ENCODE measurements at regions not wholly inside any gene's neighbourhood (a gene's known extent, or its start where the extent isn't known, plus 50 kb on each side); places are given as distances from the start of the nearest gene placed in this dataset.
A peak's percentile ranks its signal among the peaks of the same experiment; 100 is the strongest.

- TF ChIP-seq REST (IDR thresholded peaks at IDR 0.05; ENCODE audit: insufficient read depth in 1 of 2, low read depth in 2 of 2, low read length in 2 of 2) (peak in 1 of 2 experiments; percentile 65; a peak in 1 of 4 replicates), FOXP2 (optimal IDR thresholded peaks at IDR 0.05; ENCODE audit: borderline replicate concordance, extremely low read depth, extremely low read length, insufficient read depth) (no peak), SIN3A (IDR thresholded peaks at IDR 0.05; ENCODE audit: borderline replicate concordance, insufficient read depth, low read length) (no peak), TAF1 (IDR thresholded peaks at IDR 0.05; ENCODE audit: borderline replicate concordance, insufficient read depth, low read length) (no peak), POLR2AphosphoS5 (IDR thresholded peaks at IDR 0.05; ENCODE audit: low read depth, low read length) (no peak)
These were observed 74.3 kb upstream of the ARID2 start for GRCh38 chr12:45655186-45655585.

DNA sequence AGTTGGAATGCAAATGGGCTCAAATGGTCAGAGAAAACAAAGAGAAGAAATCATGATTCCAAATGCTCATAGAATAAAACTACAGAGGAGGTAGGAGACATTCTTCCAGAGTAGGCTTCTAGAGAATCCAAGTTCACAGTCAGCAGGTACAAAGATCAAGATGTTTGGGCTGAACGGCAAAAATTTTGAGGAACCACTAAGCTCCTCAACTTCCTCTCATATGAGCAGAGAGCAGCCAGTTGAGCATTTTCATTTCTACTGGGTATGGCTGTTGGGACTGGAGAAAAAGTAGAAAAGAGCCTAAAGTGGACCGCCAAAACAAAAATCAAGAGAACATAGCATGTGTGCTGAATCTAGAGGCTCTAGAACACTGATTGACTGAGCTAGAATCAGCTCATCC is 73.8 kb upstream of the ARID2 start:
- no peak for TF ChIP-seq POLR2AphosphoS5 (IDR thresholded peaks at IDR 0.05; ENCODE audit: low read depth, low read length)
- no peak for TF ChIP-seq FOXP2 (optimal IDR thresholded peaks at IDR 0.05; ENCODE audit: borderline replicate concordance, extremely low read depth, extremely low read length, insufficient read depth)
- no peak for TF ChIP-seq SIN3A (IDR thresholded peaks at IDR 0.05; ENCODE audit: borderline replicate concordance, insufficient read depth, low read length)
- TF ChIP-seq REST (IDR thresholded peaks at IDR 0.05; ENCODE audit: insufficient read depth in 1 of 2, low read depth in 2 of 2, low read length in 2 of 2): no peak
- no peak for TF ChIP-seq TAF1 (IDR thresholded peaks at IDR 0.05; ENCODE audit: borderline replicate concordance, insufficient read depth, low read length)

- TF ChIP-seq REST (IDR thresholded peaks at IDR 0.05; ENCODE audit: insufficient read depth in 1 of 2, low read depth in 2 of 2, low read length in 2 of 2): no peak
- TF ChIP-seq FOXP2 (optimal IDR thresholded peaks at IDR 0.05; ENCODE audit: borderline replicate concordance, extremely low read depth, extremely low read length, insufficient read depth): no peak
- TF ChIP-seq POLR2AphosphoS5 (IDR thresholded peaks at IDR 0.05; ENCODE audit: low read depth, low read length): no peak
- no peak for TF ChIP-seq TAF1 (IDR thresholded peaks at IDR 0.05; ENCODE audit: borderline replicate concordance, insufficient read depth, low read length)
- no peak for TF ChIP-seq SIN3A (IDR thresholded peaks at IDR 0.05; ENCODE audit: borderline replicate concordance, insufficient read depth, low read length)
These were observed 71.5 kb upstream of the ARID2 start for GRCh38 chr12:45658020-45658419.

GRCh38 chr12:45660330-45660729 is 69.2 kb upstream of the ARID2 start:
- TF ChIP-seq POLR2AphosphoS5 (IDR thresholded peaks at IDR 0.05; ENCODE audit: low read depth, low read length) (no peak), FOXP2 (optimal IDR thresholded peaks at IDR 0.05; ENCODE audit: borderline replicate concordance, extremely low read depth, extremely low read length, insufficient read depth) (no peak), REST (IDR thresholded peaks at IDR 0.05; ENCODE audit: insufficient read depth in 1 of 2, low read depth in 2 of 2, low read length in 2 of 2) (no peak), TAF1 (IDR thresholded peaks at IDR 0.05; ENCODE audit: borderline replicate concordance, insufficient read depth, low read length) (no peak), SIN3A (IDR thresholded peaks at IDR 0.05; ENCODE audit: borderline replicate concordance, insufficient read depth, low read length) (no peak)

DNA sequence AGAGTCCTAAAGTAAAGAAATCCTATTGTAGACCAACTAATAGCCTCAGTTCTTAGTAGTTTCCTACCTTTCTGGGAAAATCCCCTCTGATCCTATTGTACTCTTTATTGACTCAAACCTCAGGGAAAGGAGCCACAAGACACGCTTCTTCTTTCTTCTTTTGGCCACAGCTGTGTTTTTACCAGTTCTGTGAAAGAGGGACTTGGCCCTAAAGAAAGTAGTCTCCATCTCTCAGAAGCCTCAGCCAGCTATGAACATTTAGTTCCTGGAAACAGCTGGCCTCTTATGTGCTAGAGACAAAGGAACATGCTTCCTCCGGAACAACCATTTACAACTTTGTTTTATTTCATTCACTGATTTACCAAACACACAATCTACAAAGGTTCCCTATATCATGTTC is 66.1 kb upstream of the ARID2 start:
- TF ChIP-seq FOXP2 (optimal IDR thresholded peaks at IDR 0.05; ENCODE audit: borderline replicate concordance, extremely low read depth, extremely low read length, insufficient read depth) (no peak), TAF1 (IDR thresholded peaks at IDR 0.05; ENCODE audit: borderline replicate concordance, insufficient read depth, low read length) (no peak), REST (IDR thresholded peaks at IDR 0.05; ENCODE audit: insufficient read depth in 1 of 2, low read depth in 2 of 2, low read length in 2 of 2) (no peak)

Data from PFSK-1 (cell line).